ENCODE measurements at regions not wholly inside any gene's neighbourhood (a gene's known extent, or its start where the extent isn't known, plus 50 kb on each side); places are given as distances from the start of the nearest gene placed in this dataset.

DNA sequence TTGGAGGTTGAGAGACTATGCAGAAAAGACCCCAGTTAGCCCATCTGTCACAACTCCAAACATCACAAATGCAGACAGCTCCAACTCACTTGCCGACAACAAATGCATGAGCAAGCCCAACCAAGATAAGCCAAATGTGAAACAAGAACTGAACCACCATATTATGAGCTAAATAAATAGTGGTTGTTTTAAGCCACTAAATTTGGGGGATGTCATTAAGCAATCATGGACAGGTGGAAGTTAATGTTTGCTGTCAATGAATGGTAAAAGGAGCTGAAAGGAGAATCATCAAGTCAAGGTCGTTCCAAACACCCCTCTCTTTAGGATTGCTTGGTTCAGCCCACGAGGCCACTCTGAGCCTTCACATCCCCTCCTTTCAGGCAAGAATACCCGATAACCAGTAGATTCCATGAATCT is 71.2 kb upstream of the PLCB4 start:
- Histone ChIP-seq H3K4me1 (ENCODE audit: insufficient read depth, low read length) (peaks cover 6% of the 10 kb centered on the region; the same call in 1 of the 2 replicates), H3K56ac (ENCODE audit: insufficient read length, low read depth, low read length) (no peak overlapping the region), H2BK120ac (ENCODE audit: low read depth, low read length, poor library complexity, severe bottlenecking) (no peak overlapping the region), H4K5ac (ENCODE audit: insufficient read length, low read depth, low read length) (no peak overlapping the region), H2BK12ac (ENCODE audit: insufficient read length, low read depth, low read length) (no peak overlapping the region), H3K23me2 (ENCODE audit: insufficient read length, low read depth, low read length, poor library complexity, severe bottlenecking) (no peaks in the 10 kb centered on the region), H3T11ph (ENCODE audit: low read length) (no peak overlapping the region), H2AK5ac (ENCODE audit: insufficient read length, low read length) (no peak overlapping the region), H3K14ac (ENCODE audit: insufficient read depth, low read length) (no peak overlapping the region), H3K79me2 (ENCODE audit: insufficient read depth, low read length) (no peaks in the 10 kb centered on the region), H4K8ac (replicated peaks; ENCODE audit: insufficient read length, low read depth, low read length) (no peak overlapping the region), H3K27ac (ENCODE audit: insufficient read length, low read depth, low read length) (no peak overlapping the region), H3K4ac (ENCODE audit: low read depth, low read length) (no peak overlapping the region), H4K20me1 (ENCODE audit: control insufficient read depth, insufficient read depth, insufficient read length) (no peaks in the 10 kb centered on the region), H2AFZ (ENCODE audit: low read length) (peak overlapping the region; percentile 84), H2BK20ac (ENCODE audit: low read depth, low read length, poor library complexity, severe bottlenecking) (no peak overlapping the region), H3K4me2 (ENCODE audit: insufficient read depth, insufficient read length, low read length) (peak overlapping the region; percentile 22), H3K9me3 (ENCODE audit: control insufficient read depth, low read depth, low read length) (no peaks in the 10 kb centered on the region), H3K18ac (ENCODE audit: insufficient read length, low read depth, low read length) (peak overlapping the region; percentile 76), H3K9ac (ENCODE audit: extremely low read depth, insufficient read length, low read length) (peak overlapping the region; percentile 55), H4K91ac (ENCODE audit: insufficient read length, low read depth, low read length) (no peak overlapping the region), H2BK5ac (ENCODE audit: insufficient read length, low read length) (no peak overlapping the region), H3K23ac (ENCODE audit: insufficient read length, low read depth, low read length) (peak overlapping the region; percentile 59), H2BK15ac (ENCODE audit: low read depth, low read length) (no peak overlapping the region), H3K27me3 (ENCODE audit: insufficient read depth, low read length) (no peaks in the 10 kb centered on the region), H3K79me1 (ENCODE audit: insufficient read depth, low read depth, low read length, poor library complexity, severe bottlenecking) (no peaks in the 10 kb centered on the region)
- TF ChIP-seq, protein P1, sequence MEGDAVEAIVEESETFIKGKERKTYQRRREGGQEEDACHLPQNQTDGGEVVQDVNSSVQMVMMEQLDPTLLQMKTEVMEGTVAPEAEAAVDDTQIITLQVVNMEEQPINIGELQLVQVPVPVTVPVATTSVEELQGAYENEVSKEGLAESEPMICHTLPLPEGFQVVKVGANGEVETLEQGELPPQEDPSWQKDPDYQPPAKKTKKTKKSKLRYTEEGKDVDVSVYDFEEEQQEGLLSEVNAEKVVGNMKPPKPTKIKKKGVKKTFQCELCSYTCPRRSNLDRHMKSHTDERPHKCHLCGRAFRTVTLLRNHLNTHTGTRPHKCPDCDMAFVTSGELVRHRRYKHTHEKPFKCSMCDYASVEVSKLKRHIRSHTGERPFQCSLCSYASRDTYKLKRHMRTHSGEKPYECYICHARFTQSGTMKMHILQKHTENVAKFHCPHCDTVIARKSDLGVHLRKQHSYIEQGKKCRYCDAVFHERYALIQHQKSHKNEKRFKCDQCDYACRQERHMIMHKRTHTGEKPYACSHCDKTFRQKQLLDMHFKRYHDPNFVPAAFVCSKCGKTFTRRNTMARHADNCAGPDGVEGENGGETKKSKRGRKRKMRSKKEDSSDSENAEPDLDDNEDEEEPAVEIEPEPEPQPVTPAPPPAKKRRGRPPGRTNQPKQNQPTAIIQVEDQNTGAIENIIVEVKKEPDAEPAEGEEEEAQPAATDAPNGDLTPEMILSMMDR (conservative IDR thresholded peaks at IDR 0.05): no peak
- Mint-ChIP-seq H3K27me3 (ENCODE audit: low read depth) (no peaks in the 10 kb centered on the region; the same call in 1 of the 2 replicates), H3K27ac (peak overlapping the region; percentile 88 to 97 (median 94); a peak in 6 of 7 replicates), H3K4me1 (peaks cover 19 to 21% of the 10 kb centered on the region in 2 experiments), H3K4me3 (no peak overlapping the region), H3K9me3 (peaks cover 6 to 8% of the 10 kb centered on the region in 2 experiments; a peak in 2 of 5 replicates), H3K36me3 (ENCODE audit: insufficient read depth in 1 of 3, low read depth in 3 of 3) (peaks cover 0 to 8% (median 2%) of the 10 kb centered on the region in 3 experiments; a peak in 4 of 7 replicates)
- DNase-seq: no peak
- no CpG with 5 or more reads among the region's 4 CpGs for WGBS (ENCODE audit: extremely low coverage, insufficient read length, low lambda C conversion rate)

Data from H9 (cell line).